Nephron (organoid): ENCODE measurements at regions not wholly inside any gene's neighbourhood (a gene's known extent, or its start where the extent isn't known, plus 50 kb on each side); places are given as distances from the start of the nearest gene placed in this dataset.

ENCODE experiments used
- H3K27ac Mint-ChIP-seq, 3 experiments: 2 replicates each; pipeline ENCODE4 v1.8.0; 2020; ENCODE audit warnings: mixed read lengths in 3 of 3, mild to moderate bottlenecking in 2 of 3, moderate library complexity in 1 of 3
- H3K27me3 Mint-ChIP-seq: 2 replicates; pipeline ENCODE4 v1.8.0; 2021; ENCODE audit warnings: low read depth, mild to moderate bottlenecking, moderate library complexity, mixed read lengths
- H3K36me3 Mint-ChIP-seq: 2 replicates; pipeline ENCODE4 v1.8.0; 2020; ENCODE audit warnings: low read depth, mixed read lengths
- H3K4me1 Mint-ChIP-seq: 2 replicates; pipeline ENCODE4 v1.8.0; 2020; ENCODE audit warnings: mixed read lengths
- H3K4me3 Mint-ChIP-seq, 3 experiments: 2 replicates each; pipeline ENCODE4 v1.8.0; 2020; ENCODE audit warnings: mild to moderate bottlenecking in 3 of 3, mixed read lengths in 3 of 3, moderate library complexity in 2 of 3
- H3K9me3 Mint-ChIP-seq: 2 replicates; pipeline ENCODE4 v1.8.0; 2020; ENCODE audit warnings: mixed read lengths
- CTCF ChIP-seq, 3 experiments: fragments of 200-600 bp; sonication (generic); IDR thresholded peaks; one replicate each; pipeline ENCODE4 v1.5.0; 2021; ENCODE audit warnings: antibody characterized with exemption in 3 of 3; ENCODE audit not compliant: unreplicated experiment in 3 of 3

GRCh38 chr18:40738321-40738880 lies 1216.6 kb upstream of the PIK3C3 start:
- no peaks in the 10 kb centered on the region for H3K27me3 Mint-ChIP-seq
- H3K4me1 Mint-ChIP-seq: no peaks in the 10 kb centered on the region
- TF ChIP-seq CTCF (IDR thresholded peaks at IDR 0.05; ENCODE audit: unreplicated experiment in 3 of 3): no peak
- H3K27ac Mint-ChIP-seq: no peak overlapping the region
- H3K9me3 Mint-ChIP-seq: no peaks in the 10 kb centered on the region
- no peaks in the 10 kb centered on the region for H3K36me3 Mint-ChIP-seq
- no peak overlapping the region for H3K4me3 Mint-ChIP-seq

GRCh38 chr18:40708726-40709125 lies 1246.3 kb upstream of the PIK3C3 start:
- no peaks in the 10 kb centered on the region for H3K27me3 Mint-ChIP-seq
- TF ChIP-seq CTCF (IDR thresholded peaks at IDR 0.05; ENCODE audit: unreplicated experiment in 3 of 3): no peak
- H3K36me3 Mint-ChIP-seq: no peaks in the 10 kb centered on the region
- H3K4me1 Mint-ChIP-seq: no peaks in the 10 kb centered on the region
- H3K9me3 Mint-ChIP-seq: no peaks in the 10 kb centered on the region
- no peak overlapping the region for H3K27ac Mint-ChIP-seq
- H3K4me3 Mint-ChIP-seq: no peak overlapping the region

GRCh38 chr18:40707797-40708196 lies 1247.2 kb upstream of the PIK3C3 start:
- H3K27me3 Mint-ChIP-seq: no peaks in the 10 kb centered on the region
- H3K4me3 Mint-ChIP-seq: no peak overlapping the region
- no peak for TF ChIP-seq CTCF (IDR thresholded peaks at IDR 0.05; ENCODE audit: unreplicated experiment in 3 of 3)
- no peaks in the 10 kb centered on the region for H3K4me1 Mint-ChIP-seq
- no peaks in the 10 kb centered on the region for H3K9me3 Mint-ChIP-seq
- no peaks in the 10 kb centered on the region for H3K36me3 Mint-ChIP-seq
- no peak overlapping the region for H3K27ac Mint-ChIP-seq

GRCh38 chr18:40698129-40698528 lies 1256.9 kb upstream of the PIK3C3 start:
- H3K36me3 Mint-ChIP-seq: peaks cover 7% of the 10 kb centered on the region
- TF ChIP-seq CTCF (IDR thresholded peaks at IDR 0.05; ENCODE audit: unreplicated experiment in 3 of 3): no peak

GRCh38 chr18:40695526-40695925 lies 1259.5 kb upstream of the PIK3C3 start:
- Mint-ChIP-seq H3K4me3 (no peak overlapping the region), H3K27ac (no peak overlapping the region), H3K36me3 (peaks cover 7% of the 10 kb centered on the region), H3K27me3 (no peaks in the 10 kb centered on the region), H3K9me3 (peaks cover 29% of the 10 kb centered on the region), H3K4me1 (no peaks in the 10 kb centered on the region)
- TF ChIP-seq CTCF (IDR thresholded peaks at IDR 0.05; ENCODE audit: unreplicated experiment in 3 of 3): no peak

More at GRCh38 chr18:40698129-40698528, 1256.9 kb upstream of the PIK3C3 start:
- no peak overlapping the region for H3K27ac Mint-ChIP-seq
- H3K4me3 Mint-ChIP-seq: no peak overlapping the region
- H3K27me3 Mint-ChIP-seq: no peaks in the 10 kb centered on the region
- H3K4me1 Mint-ChIP-seq: no peaks in the 10 kb centered on the region
- peaks cover 30% of the 10 kb centered on the region for H3K9me3 Mint-ChIP-seq

- TF ChIP-seq CTCF (IDR thresholded peaks at IDR 0.05; ENCODE audit: unreplicated experiment in 3 of 3): no peak
- Mint-ChIP-seq H3K27me3 (no peaks in the 10 kb centered on the region), H3K27ac (no peak overlapping the region), H3K36me3 (no peaks in the 10 kb centered on the region), H3K4me3 (no peak overlapping the region), H3K9me3 (peaks cover 11% of the 10 kb centered on the region), H3K4me1 (peaks cover 14% of the 10 kb centered on the region)
Observed at GRCh38 chr18:40692871-40693270, 1262.2 kb upstream of the PIK3C3 start.
